ENCODE measurements at regions not wholly inside any gene's neighbourhood (a gene's known extent, or its start where the extent isn't known, plus 50 kb on each side); places are given as distances from the start of the nearest gene placed in this dataset.

- DNase-seq: no peak
- Histone ChIP-seq H3K4me1 (no peaks in the 10 kb centered on the region), H3K4me3 (no peak overlapping the region), H3K9me3 (no peaks in the 10 kb centered on the region), H3K36me3 (ENCODE audit: low read depth, missing control alignments) (no peaks in the 10 kb centered on the region), H3K27me3 (no peaks in the 10 kb centered on the region), H3K27ac (no peak overlapping the region)
- no peak for TF ChIP-seq POLR2A (IDR thresholded peaks at IDR 0.05)
- TF ChIP-seq, protein P1, sequence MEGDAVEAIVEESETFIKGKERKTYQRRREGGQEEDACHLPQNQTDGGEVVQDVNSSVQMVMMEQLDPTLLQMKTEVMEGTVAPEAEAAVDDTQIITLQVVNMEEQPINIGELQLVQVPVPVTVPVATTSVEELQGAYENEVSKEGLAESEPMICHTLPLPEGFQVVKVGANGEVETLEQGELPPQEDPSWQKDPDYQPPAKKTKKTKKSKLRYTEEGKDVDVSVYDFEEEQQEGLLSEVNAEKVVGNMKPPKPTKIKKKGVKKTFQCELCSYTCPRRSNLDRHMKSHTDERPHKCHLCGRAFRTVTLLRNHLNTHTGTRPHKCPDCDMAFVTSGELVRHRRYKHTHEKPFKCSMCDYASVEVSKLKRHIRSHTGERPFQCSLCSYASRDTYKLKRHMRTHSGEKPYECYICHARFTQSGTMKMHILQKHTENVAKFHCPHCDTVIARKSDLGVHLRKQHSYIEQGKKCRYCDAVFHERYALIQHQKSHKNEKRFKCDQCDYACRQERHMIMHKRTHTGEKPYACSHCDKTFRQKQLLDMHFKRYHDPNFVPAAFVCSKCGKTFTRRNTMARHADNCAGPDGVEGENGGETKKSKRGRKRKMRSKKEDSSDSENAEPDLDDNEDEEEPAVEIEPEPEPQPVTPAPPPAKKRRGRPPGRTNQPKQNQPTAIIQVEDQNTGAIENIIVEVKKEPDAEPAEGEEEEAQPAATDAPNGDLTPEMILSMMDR (IDR thresholded peaks at IDR 0.05): no peak
- intact Hi-C loops (cut with DNase I; ENCODE audit: low total_unique reads): no loop called here
- 91 to 96% methylated on average over 1 of the region's 1 CpG for WGBS, 2 donors
Measured at GRCh38 chr1:73331726-73332125, 866.2 kb downstream of the LRRIQ3 start.

GRCh38 chr1:73327998-73328397 is 870.0 kb downstream of the LRRIQ3 start:
- Histone ChIP-seq H3K4me3 (no peak overlapping the region), H3K4me1 (no peaks in the 10 kb centered on the region), H3K27me3 (no peaks in the 10 kb centered on the region), H3K27ac (no peak overlapping the region), H3K9me3 (no peaks in the 10 kb centered on the region), H3K36me3 (ENCODE audit: low read depth, missing control alignments) (no peaks in the 10 kb centered on the region)
- no peak for DNase-seq
- 92 to 100% methylated on average over 2 to 3 of the region's 3 CpGs for WGBS, 2 donors
- intact Hi-C loops (cut with DNase I; ENCODE audit: low total_unique reads): no loop called here
- no peak for TF ChIP-seq POLR2A (IDR thresholded peaks at IDR 0.05)
- TF ChIP-seq, protein P1 (IDR thresholded peaks at IDR 0.05): no peak

GRCh38 chr1:73327180-73327793 is 870.7 kb downstream of the LRRIQ3 start:
- no peak overlapping the region for H3K4me3 ChIP-seq
- no peak for DNase-seq
- H3K9me3 ChIP-seq: no peaks in the 10 kb centered on the region
- TF ChIP-seq POLR2A (IDR thresholded peaks at IDR 0.05): no peak
- TF ChIP-seq, protein P1 (IDR thresholded peaks at IDR 0.05): no peak
- no peaks in the 10 kb centered on the region for H3K4me1 ChIP-seq
- 94 to 96% methylated on average over 3 of the region's 3 CpGs for WGBS, 2 donors
- H3K36me3 ChIP-seq (ENCODE audit: low read depth, missing control alignments): no peaks in the 10 kb centered on the region
- H3K27ac ChIP-seq: no peak overlapping the region
- intact Hi-C loops (cut with DNase I; ENCODE audit: low total_unique reads): no loop called here
- no peaks in the 10 kb centered on the region for H3K27me3 ChIP-seq

GRCh38 chr1:73326663-73327062 is 871.3 kb downstream of the LRRIQ3 start:
- no peaks in the 10 kb centered on the region for H3K36me3 ChIP-seq (ENCODE audit: low read depth, missing control alignments)
- no peaks in the 10 kb centered on the region for H3K4me1 ChIP-seq
- no peak overlapping the region for H3K4me3 ChIP-seq
- intact Hi-C loops (cut with DNase I; ENCODE audit: low total_unique reads): no loop called here
- H3K27ac ChIP-seq: no peak overlapping the region
- H3K27me3 ChIP-seq: no peaks in the 10 kb centered on the region
- no peak for DNase-seq
- H3K9me3 ChIP-seq: no peaks in the 10 kb centered on the region
- WGBS, 2 donors: 89 to 93% methylated on average over 5 of the region's 5 CpGs
- no peak for TF ChIP-seq POLR2A (IDR thresholded peaks at IDR 0.05)
- TF ChIP-seq, protein P1 (IDR thresholded peaks at IDR 0.05): no peak

DNA sequence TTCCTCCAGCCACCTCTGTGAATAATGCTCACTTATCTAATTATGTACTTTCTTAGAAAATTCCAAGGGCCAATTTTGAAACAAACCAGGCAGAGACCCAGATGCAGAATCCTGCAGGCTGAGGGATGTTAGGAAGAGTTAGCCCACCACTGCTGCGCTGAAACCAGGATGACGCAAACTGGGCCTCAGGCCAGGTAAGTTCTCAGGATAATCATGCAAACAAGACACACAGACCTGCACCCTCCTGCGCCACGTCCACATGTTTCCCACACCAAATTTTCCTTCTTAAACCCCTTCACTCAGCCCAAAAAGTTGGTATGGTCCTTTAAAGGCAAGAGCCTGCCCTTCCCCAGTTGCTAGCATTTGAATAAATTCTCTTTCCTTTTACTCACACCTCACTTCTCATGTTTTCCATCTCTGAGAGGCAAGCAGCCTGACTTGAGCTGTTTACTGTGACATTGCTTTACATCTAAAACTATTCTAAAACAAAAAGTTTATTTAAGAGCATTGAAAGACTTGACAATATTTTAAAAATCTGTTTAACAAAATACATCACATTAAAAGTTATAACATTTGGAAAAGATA is 887.1 kb downstream of the LRRIQ3 start:
- no peak for DNase-seq
- TF ChIP-seq, protein P1 (IDR thresholded peaks at IDR 0.05): no peak
- no peak for TF ChIP-seq POLR2A (IDR thresholded peaks at IDR 0.05)
- H3K4me1 ChIP-seq: no peaks in the 10 kb centered on the region
- H3K9me3 ChIP-seq: no peaks in the 10 kb centered on the region
- H3K36me3 ChIP-seq (ENCODE audit: low read depth, missing control alignments): no peaks in the 10 kb centered on the region
- WGBS, 2 donors: 56 to 62% methylated on average over 4 of the region's 4 CpGs
- no peaks in the 10 kb centered on the region for H3K27me3 ChIP-seq
- intact Hi-C loops (cut with DNase I; ENCODE audit: low total_unique reads): no loop called here
- no peak overlapping the region for H3K27ac ChIP-seq
- no peak overlapping the region for H3K4me3 ChIP-seq

Data from testis (tissue), 2 donors.